ENCODE measurements at regions not wholly inside any gene's neighbourhood (a gene's known extent, or its start where the extent isn't known, plus 50 kb on each side); places are given as distances from the start of the nearest gene placed in this dataset.

- H3K4me2 ChIP-seq, result no peak overlapping the region
- H3K9me2 ChIP-seq, result no peaks in the 10 kb centered on the region
- no peaks in the 10 kb centered on the region for H3K79me2 ChIP-seq (ENCODE audit: insufficient read depth)
- no peak overlapping the region for H2AFZ ChIP-seq (ENCODE audit: low read depth)
- no peak overlapping the region for H3K9ac ChIP-seq
- no peaks in the 10 kb centered on the region for H3K36me3 ChIP-seq (replicated peaks in 1 of 2; ENCODE audit: control insufficient read depth in 1 of 2, insufficient read depth in 2 of 2, low read length in 1 of 2)
- ChIA-PET POLR2A (no interaction called here), CTCF (no interaction called here)
- no peaks in the 10 kb centered on the region for H4K20me1 ChIP-seq (ENCODE audit: insufficient read depth)
- TF ChIP-seq FOXM1 (IDR thresholded peaks at IDR 0.05; ENCODE audit: low read depth) (no peak), CTCF (IDR thresholded peaks at IDR 0.05) (no peak), EZH2phosphoT487 (IDR thresholded peaks at IDR 0.05; ENCODE audit: borderline replicate concordance, low read depth) (no peak), ELF1 (IDR thresholded peaks at IDR 0.05) (no peak), RXRA (IDR thresholded peaks at IDR 0.05; ENCODE audit: borderline replicate concordance, low read depth) (no peak), PBX3 (IDR thresholded peaks at IDR 0.05) (no peak), RAD21 (IDR thresholded peaks at IDR 0.05; ENCODE audit: low read length) (no peak)
- H3K27me3 ChIP-seq (ENCODE audit: insufficient read depth), result no peaks in the 10 kb centered on the region
- H3F3A ChIP-seq (replicated peaks; ENCODE audit: insufficient read depth), result no peaks in the 10 kb centered on the region
- no peak overlapping the region for H3K4me3 ChIP-seq (ENCODE audit: low read depth in 2 of 2, low read length in 1 of 2)
- no peaks in the 10 kb centered on the region for H3K4me1 ChIP-seq (ENCODE audit: control insufficient read depth in 1 of 2, insufficient read depth in 2 of 2, low read depth in 1 of 2, low read length in 1 of 2)
- H3K27ac ChIP-seq (ENCODE audit: low read depth in 2 of 2, low read length in 1 of 2), result no peak overlapping the region
- no peak for DNase-seq
- WGBS (ENCODE audit: low lambda C conversion rate), result 16% methylated on average over 9 of the region's 9 CpGs
- H3K9me3 ChIP-seq, result no peaks in the 10 kb centered on the region
Observed at GRCh38 chr14:98165976-98166375, 1106.0 kb downstream of the BCL11B start.

- H2AFZ ChIP-seq (ENCODE audit: low read depth), result no peak overlapping the region
- no peaks in the 10 kb centered on the region for H4K20me1 ChIP-seq (ENCODE audit: insufficient read depth)
- no peaks in the 10 kb centered on the region for H3K9me2 ChIP-seq
- no peaks in the 10 kb centered on the region for H3K79me2 ChIP-seq (ENCODE audit: insufficient read depth)
- no peaks in the 10 kb centered on the region for H3K9me3 ChIP-seq
- DNase-seq, result no peak
- no peaks in the 10 kb centered on the region for H3K36me3 ChIP-seq (replicated peaks in 1 of 2; ENCODE audit: control insufficient read depth in 1 of 2, insufficient read depth in 2 of 2, low read length in 1 of 2)
- H3K4me3 ChIP-seq (ENCODE audit: low read depth in 2 of 2, low read length in 1 of 2), result no peak overlapping the region
- CTCF ChIA-PET, result no interaction called here
- H3K4me1 ChIP-seq (ENCODE audit: control insufficient read depth in 1 of 2, insufficient read depth in 2 of 2, low read depth in 1 of 2, low read length in 1 of 2), result no peaks in the 10 kb centered on the region
- no peak overlapping the region for H3K27ac ChIP-seq (ENCODE audit: low read depth in 2 of 2, low read length in 1 of 2)
- no peak overlapping the region for H3K4me2 ChIP-seq
- POLR2A ChIA-PET, result no interaction called here
- H3F3A ChIP-seq (replicated peaks; ENCODE audit: insufficient read depth), result no peaks in the 10 kb centered on the region
- no peaks in the 10 kb centered on the region for H3K27me3 ChIP-seq (ENCODE audit: insufficient read depth)
- no peak overlapping the region for H3K9ac ChIP-seq
- TF ChIP-seq TAF1 (IDR thresholded peaks at IDR 0.05; ENCODE audit: borderline replicate concordance, low read depth, low read length), result no peak
- TF ChIP-seq TEAD4 (IDR thresholded peaks at IDR 0.05; ENCODE audit: borderline replicate concordance, insufficient read depth), result no peak
- TF ChIP-seq ELF1 (IDR thresholded peaks at IDR 0.05), result no peak
- TF ChIP-seq JUND (IDR thresholded peaks at IDR 0.05), result no peak
- no peak for TF ChIP-seq USF2 (IDR thresholded peaks at IDR 0.05; ENCODE audit: borderline replicate concordance, low read depth, low read length)
- TF ChIP-seq GABPA (IDR thresholded peaks at IDR 0.05; ENCODE audit: low read depth), result no peak
- no peak for TF ChIP-seq PBX3 (IDR thresholded peaks at IDR 0.05)
- no peak for TF ChIP-seq YY1 (IDR thresholded peaks at IDR 0.05; ENCODE audit: low read depth)
- TF ChIP-seq NRF1 (IDR thresholded peaks at IDR 0.05; ENCODE audit: low read depth, low read length), result no peak
- no peak for TF ChIP-seq TCF12 (IDR thresholded peaks at IDR 0.05)
- 3% methylated on average over 10 of the region's 10 CpGs for WGBS (ENCODE audit: low lambda C conversion rate)
Observed at GRCh38 chr14:98167275-98167674, 1104.7 kb downstream of the BCL11B start.

Measured in SK-N-SH (cell line).